ENCODE measurements at regions not wholly inside any gene's neighbourhood (a gene's known extent, or its start where the extent isn't known, plus 50 kb on each side); places are given as distances from the start of the nearest gene placed in this dataset.

DNA sequence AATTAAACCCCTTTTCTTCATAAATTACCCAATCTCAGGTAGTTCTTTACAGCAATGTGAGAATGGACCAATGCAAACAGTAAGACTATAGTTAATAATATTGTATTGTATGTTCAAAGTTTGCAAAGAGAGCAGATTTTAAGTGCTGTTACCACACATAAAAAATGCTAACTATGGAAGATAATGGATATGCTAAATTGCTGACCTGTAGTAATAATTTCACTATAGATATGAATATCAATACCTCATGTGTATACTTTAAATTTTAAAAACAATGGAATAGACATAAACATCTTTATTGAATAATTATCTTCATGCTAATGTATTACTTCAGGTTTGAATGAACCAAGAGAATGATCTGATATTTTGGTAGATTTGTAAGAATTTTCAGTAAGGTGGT, 552.4 kb upstream of the CHRM3 start:
- no peaks in the 10 kb centered on the region for H3K9me3 ChIP-seq
- DNase-seq (ENCODE audit: low spot score), result no peak
- intact Hi-C loops (cut with DNase I), result no loop called here
- H3K27me3 ChIP-seq (replicated peaks; ENCODE audit: insufficient read depth), result no peaks in the 10 kb centered on the region
- H3K4me1 ChIP-seq (replicated peaks), result no peaks in the 10 kb centered on the region
- TF ChIP-seq POLR2A (IDR thresholded peaks at IDR 0.05) (no peak), POLR2AphosphoS5 (IDR thresholded peaks at IDR 0.05) (no peak)
- TF ChIP-seq, protein P1, sequence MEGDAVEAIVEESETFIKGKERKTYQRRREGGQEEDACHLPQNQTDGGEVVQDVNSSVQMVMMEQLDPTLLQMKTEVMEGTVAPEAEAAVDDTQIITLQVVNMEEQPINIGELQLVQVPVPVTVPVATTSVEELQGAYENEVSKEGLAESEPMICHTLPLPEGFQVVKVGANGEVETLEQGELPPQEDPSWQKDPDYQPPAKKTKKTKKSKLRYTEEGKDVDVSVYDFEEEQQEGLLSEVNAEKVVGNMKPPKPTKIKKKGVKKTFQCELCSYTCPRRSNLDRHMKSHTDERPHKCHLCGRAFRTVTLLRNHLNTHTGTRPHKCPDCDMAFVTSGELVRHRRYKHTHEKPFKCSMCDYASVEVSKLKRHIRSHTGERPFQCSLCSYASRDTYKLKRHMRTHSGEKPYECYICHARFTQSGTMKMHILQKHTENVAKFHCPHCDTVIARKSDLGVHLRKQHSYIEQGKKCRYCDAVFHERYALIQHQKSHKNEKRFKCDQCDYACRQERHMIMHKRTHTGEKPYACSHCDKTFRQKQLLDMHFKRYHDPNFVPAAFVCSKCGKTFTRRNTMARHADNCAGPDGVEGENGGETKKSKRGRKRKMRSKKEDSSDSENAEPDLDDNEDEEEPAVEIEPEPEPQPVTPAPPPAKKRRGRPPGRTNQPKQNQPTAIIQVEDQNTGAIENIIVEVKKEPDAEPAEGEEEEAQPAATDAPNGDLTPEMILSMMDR (IDR thresholded peaks at IDR 0.05), result no peak
- H3K27ac ChIP-seq, result no peak overlapping the region
- H3K36me3 ChIP-seq, result no peaks in the 10 kb centered on the region
- no peak overlapping the region for H3K4me3 ChIP-seq

GRCh38 chr1:238832106-238832505, 554.3 kb upstream of the CHRM3 start:
- no peaks in the 10 kb centered on the region for H3K27me3 ChIP-seq (replicated peaks; ENCODE audit: insufficient read depth)
- WGBS, result 100% methylated on average over 1 of the region's 1 CpG
- no peaks in the 10 kb centered on the region for H3K9me3 ChIP-seq
- no peak overlapping the region for H3K27ac ChIP-seq
- TF ChIP-seq POLR2A (IDR thresholded peaks at IDR 0.05) (no peak), POLR2AphosphoS5 (IDR thresholded peaks at IDR 0.05) (no peak)
- TF ChIP-seq, protein P1 (IDR thresholded peaks at IDR 0.05), result no peak
- no peaks in the 10 kb centered on the region for H3K36me3 ChIP-seq
- no peak overlapping the region for H3K4me3 ChIP-seq
- no peak for DNase-seq (ENCODE audit: low spot score)
- H3K4me1 ChIP-seq (replicated peaks), result no peaks in the 10 kb centered on the region
- intact Hi-C loops (cut with DNase I), result no loop called here

- WGBS, result 69% methylated on average over 3 of the region's 3 CpGs
- Histone ChIP-seq H3K4me1 (replicated peaks) (no peaks in the 10 kb centered on the region), H3K4me3 (no peak overlapping the region), H3K9me3 (no peaks in the 10 kb centered on the region), H3K27ac (no peak overlapping the region), H3K36me3 (no peaks in the 10 kb centered on the region), H3K27me3 (replicated peaks; ENCODE audit: insufficient read depth) (no peaks in the 10 kb centered on the region)
- intact Hi-C loops (cut with DNase I), result no loop called here
- no peak for DNase-seq (ENCODE audit: low spot score)
- TF ChIP-seq POLR2AphosphoS5 (IDR thresholded peaks at IDR 0.05), result no peak
- no peak for TF ChIP-seq POLR2A (IDR thresholded peaks at IDR 0.05)
- TF ChIP-seq, protein P1 (IDR thresholded peaks at IDR 0.05), result no peak
Observed at GRCh38 chr1:238830036-238830611, 556.2 kb upstream of the CHRM3 start.

- TF ChIP-seq POLR2AphosphoS5 (IDR thresholded peaks at IDR 0.05) (no peak), POLR2A (IDR thresholded peaks at IDR 0.05) (no peak)
- TF ChIP-seq, protein P1 (IDR thresholded peaks at IDR 0.05), result no peak
- Histone ChIP-seq H3K9me3 (no peaks in the 10 kb centered on the region), H3K36me3 (no peaks in the 10 kb centered on the region), H3K4me3 (no peak overlapping the region), H3K27me3 (replicated peaks; ENCODE audit: insufficient read depth) (no peaks in the 10 kb centered on the region), H3K27ac (no peak overlapping the region), H3K4me1 (replicated peaks) (no peaks in the 10 kb centered on the region)
- intact Hi-C loops (cut with DNase I), result no loop called here
- no peak for DNase-seq (ENCODE audit: low spot score)
Observed at GRCh38 chr1:238826891-238827290, 559.5 kb upstream of the CHRM3 start.

- intact Hi-C loops (cut with DNase I), result no loop called here
- no peaks in the 10 kb centered on the region for H3K9me3 ChIP-seq
- TF ChIP-seq, protein P1 (IDR thresholded peaks at IDR 0.05), result no peak
- no peak for TF ChIP-seq POLR2AphosphoS5 (IDR thresholded peaks at IDR 0.05)
- TF ChIP-seq POLR2A (IDR thresholded peaks at IDR 0.05), result no peak
- H3K36me3 ChIP-seq, result no peaks in the 10 kb centered on the region
- no peak overlapping the region for H3K4me3 ChIP-seq
- H3K27ac ChIP-seq, result no peak overlapping the region
- no peak for DNase-seq (ENCODE audit: low spot score)
- H3K4me1 ChIP-seq (replicated peaks), result no peaks in the 10 kb centered on the region
- no peaks in the 10 kb centered on the region for H3K27me3 ChIP-seq (replicated peaks; ENCODE audit: insufficient read depth)
Observed at GRCh38 chr1:238823416-238823815, 563.0 kb upstream of the CHRM3 start.
